ENCODE measurements at regions not wholly inside any gene's neighbourhood (a gene's known extent, or its start where the extent isn't known, plus 50 kb on each side); places are given as distances from the start of the nearest gene placed in this dataset.

GRCh38 chr3:20391644-20392043, 205.6 kb upstream of the SGO1 start:
- no peaks in the 10 kb centered on the region for H3K4me1 ChIP-seq (ENCODE audit: insufficient read depth, low read length)
- peaks cover 0 to 3% of the 10 kb centered on the region in 2 experiments for H3K9me3 ChIP-seq (ENCODE audit: control insufficient read depth in 1 of 2, insufficient read depth in 1 of 2, low read length in 2 of 2)
- H3K4me3 ChIP-seq (ENCODE audit: low read length), result no peak overlapping the region
- no peak overlapping the region for H3K27ac ChIP-seq (ENCODE audit: low read depth in 1 of 2, low read length in 2 of 2)
- H3K4me3 Mint-ChIP-seq, result no peak overlapping the region
- H3K27me3 Mint-ChIP-seq, result no peaks in the 10 kb centered on the region
- H3K36me3 ChIP-seq (ENCODE audit: insufficient read depth, low read length), result no peaks in the 10 kb centered on the region
- TF ChIP-seq CTCF (IDR thresholded peaks at IDR 0.05), result no peak
- no peak overlapping the region for H3K27ac Mint-ChIP-seq
- CTCF ChIA-PET, result no interaction called here
- no peak for DNase-seq
- no peaks in the 10 kb centered on the region for H3K36me3 Mint-ChIP-seq (ENCODE audit: low read depth)
- H3K27me3 ChIP-seq (ENCODE audit: control insufficient read depth in 1 of 2, insufficient read depth in 2 of 2, low read length in 2 of 2), result no peaks in the 10 kb centered on the region
- intact Hi-C loops (cut with DNase I, micrococcal nuclease), result no loop called here
- ATAC-seq (ENCODE audit: poor library complexity), result no peak
- no peaks in the 10 kb centered on the region for H3K9me3 Mint-ChIP-seq
- POLR2A ChIA-PET, result no interaction called here
- no peaks in the 10 kb centered on the region for H3K4me1 Mint-ChIP-seq (ENCODE audit: low read depth)

GRCh38 chr3:20388971-20389370, 203.0 kb upstream of the SGO1 start:
- H3K4me1 Mint-ChIP-seq (ENCODE audit: low read depth), result no peaks in the 10 kb centered on the region
- DNase-seq, result no peak

GRCh38 chr3:20380295-20380694, 194.3 kb upstream of the SGO1 start:
- POLR2A ChIA-PET, result no interaction called here
- H3K27me3 Mint-ChIP-seq, result no peaks in the 10 kb centered on the region
- DNase-seq (no peak), ATAC-seq (ENCODE audit: poor library complexity) (no peak)
- no peaks in the 10 kb centered on the region for H3K27me3 ChIP-seq (ENCODE audit: control insufficient read depth in 1 of 2, insufficient read depth in 2 of 2, low read length in 2 of 2)
- CTCF ChIA-PET, result no interaction called here
- no peak overlapping the region for H3K27ac Mint-ChIP-seq
- intact Hi-C loops (cut with DNase I, micrococcal nuclease), result no loop called here
- no peak for TF ChIP-seq CTCF (IDR thresholded peaks at IDR 0.05)
- H3K9me3 ChIP-seq (ENCODE audit: control insufficient read depth in 1 of 2, insufficient read depth in 1 of 2, low read length in 2 of 2), result no peaks in the 10 kb centered on the region
- no peaks in the 10 kb centered on the region for H3K4me1 ChIP-seq (ENCODE audit: insufficient read depth, low read length)
- no peaks in the 10 kb centered on the region for H3K36me3 Mint-ChIP-seq (ENCODE audit: low read depth)
- no peak overlapping the region for H3K27ac ChIP-seq (ENCODE audit: low read depth in 1 of 2, low read length in 2 of 2)
- H3K4me1 Mint-ChIP-seq (ENCODE audit: low read depth), result no peaks in the 10 kb centered on the region
- H3K9me3 Mint-ChIP-seq, result no peaks in the 10 kb centered on the region
- H3K4me3 ChIP-seq (ENCODE audit: low read length), result no peak overlapping the region
- H3K4me3 Mint-ChIP-seq, result no peak overlapping the region
- no peaks in the 10 kb centered on the region for H3K36me3 ChIP-seq (ENCODE audit: insufficient read depth, low read length)

More at GRCh38 chr3:20388971-20389370, 203.0 kb upstream of the SGO1 start:
- Histone ChIP-seq H3K27ac (ENCODE audit: low read depth in 1 of 2, low read length in 2 of 2) (no peak overlapping the region), H3K36me3 (ENCODE audit: insufficient read depth, low read length) (no peaks in the 10 kb centered on the region), H3K4me1 (ENCODE audit: insufficient read depth, low read length) (no peaks in the 10 kb centered on the region), H3K27me3 (ENCODE audit: control insufficient read depth in 1 of 2, insufficient read depth in 2 of 2, low read length in 2 of 2) (no peaks in the 10 kb centered on the region), H3K9me3 (ENCODE audit: control insufficient read depth in 1 of 2, insufficient read depth in 1 of 2, low read length in 2 of 2) (no peaks in the 10 kb centered on the region), H3K4me3 (ENCODE audit: low read length) (no peak overlapping the region)
- ATAC-seq (ENCODE audit: poor library complexity), result no peak
- intact Hi-C loops (cut with DNase I, micrococcal nuclease), result no loop called here
- Mint-ChIP-seq H3K27ac (no peak overlapping the region), H3K36me3 (ENCODE audit: low read depth) (no peaks in the 10 kb centered on the region), H3K27me3 (no peaks in the 10 kb centered on the region), H3K9me3 (peaks cover 2% of the 10 kb centered on the region), H3K4me3 (no peak overlapping the region)
- ChIA-PET POLR2A (no interaction called here), CTCF (no interaction called here)
- no peak for TF ChIP-seq CTCF (IDR thresholded peaks at IDR 0.05)
